NCI-H345 (cell line): ENCODE measurements at regions not wholly inside any gene's neighbourhood (a gene's known extent, or its start where the extent isn't known, plus 50 kb on each side); places are given as distances from the start of the nearest gene placed in this dataset.

Source experiments
- DNase-seq: peaks from one replicate; lab custom pipeline; 2025; lab: John Stamatoyannopoulos, UW

- no peak for DNase-seq
These were observed 702.8 kb downstream of the KCNJ2 start for GRCh38 chr17:70872103-70872502.

- DNase-seq = no peak
These were observed 706.5 kb downstream of the KCNJ2 start for GRCh38 chr17:70875729-70876310.

- no peak for DNase-seq
These were observed 709.5 kb downstream of the KCNJ2 start for GRCh38 chr17:70878879-70879278.

GRCh38 chr17:70879401-70879800 lies 710.1 kb downstream of the KCNJ2 start:
- DNase-seq = no peak

DNA sequence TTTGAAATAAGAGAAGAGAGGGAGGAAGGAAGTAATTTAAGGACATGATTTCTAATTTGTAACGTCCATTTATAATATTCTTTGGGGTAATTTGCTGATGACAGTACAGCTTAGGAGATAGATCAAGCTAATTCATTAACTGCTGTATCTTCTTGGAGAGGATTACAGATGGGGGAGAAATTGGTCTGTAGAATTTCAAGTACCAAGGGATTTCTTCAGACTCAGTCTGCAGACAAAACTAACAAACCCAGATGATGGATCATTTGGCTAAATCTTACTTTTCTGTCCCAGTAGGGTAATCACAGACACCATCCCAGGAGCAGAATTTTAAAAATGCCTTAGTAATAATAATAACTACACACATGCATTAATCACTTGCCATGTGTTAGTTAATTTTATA lies 711.8 kb downstream of the KCNJ2 start:
- no peak for DNase-seq

GRCh38 chr17:70882504-70882903 lies 713.2 kb downstream of the KCNJ2 start:
- no peak for DNase-seq

DNA sequence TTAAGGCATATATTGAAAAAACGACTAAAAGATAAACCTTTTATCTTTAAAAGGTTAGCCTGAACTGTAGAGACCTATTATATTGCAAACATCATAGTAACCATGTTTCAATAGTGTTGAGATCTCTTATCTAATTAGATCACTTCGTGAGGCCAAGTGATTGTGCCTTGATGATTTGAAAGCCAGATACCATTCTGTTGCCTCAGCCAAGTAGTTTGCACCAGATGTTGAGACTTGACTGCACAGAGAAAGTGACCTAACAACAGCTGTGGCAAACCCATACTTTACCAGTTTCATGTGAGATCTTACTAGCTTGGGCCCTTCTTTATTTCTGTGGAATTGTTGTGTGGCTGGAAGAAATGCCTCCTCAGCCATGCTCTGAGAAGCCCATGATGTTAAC lies 717.3 kb downstream of the KCNJ2 start:
- DNase-seq = no peak

- DNase-seq = no peak
These were observed 719.0 kb downstream of the KCNJ2 start for GRCh38 chr17:70888324-70888723.

DNA sequence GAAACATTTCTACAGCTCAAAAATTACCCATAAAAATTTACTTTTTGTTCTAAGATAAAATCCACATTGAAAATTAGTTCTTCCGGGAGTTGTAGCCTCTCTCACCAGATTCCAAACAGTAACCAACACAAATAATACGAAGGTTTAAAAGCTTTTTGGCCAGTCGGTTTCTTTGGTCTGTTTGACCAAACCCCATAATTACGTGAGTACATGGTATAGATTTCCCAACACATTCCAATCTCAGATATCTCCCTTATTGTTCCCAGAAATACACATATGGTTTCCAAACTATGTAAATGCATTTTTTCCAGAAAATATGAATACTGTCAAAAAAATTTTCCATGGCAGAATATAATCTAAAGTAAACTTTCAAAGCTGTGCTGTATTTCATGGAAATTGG lies 722.0 kb downstream of the KCNJ2 start:
- no peak for DNase-seq

GRCh38 chr17:70892527-70892926 lies 723.2 kb downstream of the KCNJ2 start:
- DNase-seq = no peak

DNA sequence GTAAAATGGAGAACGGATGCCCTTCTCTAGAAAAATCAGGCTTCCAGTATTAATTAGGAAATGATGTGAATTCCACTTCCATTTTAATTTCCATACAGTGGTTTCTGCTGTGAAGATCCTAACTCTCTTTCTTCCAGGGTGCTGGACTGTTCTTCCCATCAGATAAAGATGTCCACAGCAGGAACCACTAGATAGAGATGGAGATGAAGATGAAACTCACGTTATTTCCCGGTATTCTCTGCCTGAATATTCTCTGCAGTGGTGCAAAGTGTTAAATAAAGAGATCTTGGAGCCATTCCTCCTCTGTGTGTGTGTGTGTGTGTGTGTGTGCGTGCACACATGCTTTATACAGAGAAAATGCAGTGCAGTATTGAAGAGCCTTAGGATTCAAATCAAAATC lies 727.5 kb downstream of the KCNJ2 start:
- DNase-seq = no peak

- DNase-seq = no peak
These were observed 728.1 kb downstream of the KCNJ2 start for GRCh38 chr17:70897446-70897845.

- DNase-seq = no peak
These were observed 732.5 kb downstream of the KCNJ2 start for GRCh38 chr17:70901870-70902269.

DNA sequence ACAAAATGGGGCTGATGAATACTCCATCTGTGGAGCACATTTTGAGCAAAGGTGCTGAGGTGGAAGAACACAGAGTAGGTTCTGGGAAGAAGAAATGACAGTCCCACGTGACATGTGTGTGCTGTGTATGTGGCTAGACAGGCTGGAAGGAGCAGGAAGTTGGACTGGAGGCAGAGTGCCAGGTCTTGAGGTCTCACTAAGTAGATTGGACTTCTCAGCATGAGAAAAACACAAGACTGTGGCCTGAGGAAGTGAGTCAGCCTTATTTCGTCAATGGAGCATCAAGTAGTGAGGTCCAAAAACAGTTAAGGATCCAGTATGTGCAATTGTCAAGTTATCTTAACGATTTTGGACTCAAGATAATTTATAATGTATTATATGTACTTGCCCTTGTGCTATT lies 736.5 kb downstream of the KCNJ2 start:
- DNase-seq = no peak

- DNase-seq = no peak
These were observed 737.5 kb downstream of the KCNJ2 start for GRCh38 chr17:70906808-70907207.

DNA sequence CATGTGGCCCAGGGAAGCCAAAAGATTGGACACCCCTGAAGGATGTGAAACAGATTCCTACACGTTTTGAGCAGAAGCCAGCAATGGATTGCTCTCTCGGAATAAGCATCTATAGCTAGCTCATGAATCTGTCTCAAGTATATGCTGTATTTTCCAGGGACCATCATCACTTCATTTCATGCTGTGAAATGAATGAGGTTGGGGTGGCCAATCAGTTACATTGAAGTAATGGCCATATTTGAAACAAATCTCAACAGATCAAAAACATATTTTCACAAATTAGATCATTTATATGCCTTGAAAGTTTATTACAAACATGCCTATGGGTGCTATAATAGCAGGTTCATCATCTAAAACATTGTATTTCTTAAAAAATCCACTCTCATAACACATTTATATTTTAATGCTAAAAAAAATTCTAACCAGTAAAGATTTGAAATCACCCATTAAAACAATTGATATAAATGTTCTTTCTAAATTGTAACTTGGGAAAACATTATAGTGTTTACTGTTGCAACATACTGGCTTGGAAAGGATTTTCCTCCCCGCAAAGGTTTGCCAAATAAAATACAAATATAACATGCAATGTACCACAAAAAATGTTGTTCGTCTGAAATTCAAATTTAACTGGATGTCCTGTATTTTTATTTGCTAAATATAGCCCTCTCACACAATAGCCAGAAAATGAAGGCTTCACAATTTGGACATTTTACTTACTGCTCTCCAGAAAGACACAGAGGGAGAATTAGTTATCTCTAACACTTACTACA lies 743.6 kb downstream of the KCNJ2 start:
- DNase-seq = no peak

DNA sequence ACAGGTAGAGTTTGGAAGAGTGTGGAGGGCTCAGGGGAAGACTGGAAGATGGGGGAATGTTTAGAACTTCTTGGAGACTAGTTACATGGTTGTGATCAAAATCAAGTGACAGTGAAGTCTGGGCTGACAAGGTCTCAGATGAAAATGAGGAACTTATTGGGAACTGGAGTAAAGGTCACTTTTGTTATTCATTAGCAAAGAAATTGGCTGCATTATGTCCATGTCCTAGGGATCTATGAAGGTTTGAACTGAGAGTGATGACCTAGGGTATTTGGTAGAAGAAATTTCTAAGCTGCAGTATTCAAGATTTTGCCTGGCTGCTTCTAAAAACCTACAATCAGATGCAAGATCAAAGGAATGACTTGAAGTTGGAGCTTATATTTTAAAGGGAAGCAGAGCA lies 747.1 kb downstream of the KCNJ2 start:
- no peak for DNase-seq

- DNase-seq = no peak
These were observed 749.9 kb downstream of the KCNJ2 start for GRCh38 chr17:70919241-70919640.

GRCh38 chr17:70920416-70920815 lies 751.1 kb downstream of the KCNJ2 start:
- DNase-seq = no peak

DNA sequence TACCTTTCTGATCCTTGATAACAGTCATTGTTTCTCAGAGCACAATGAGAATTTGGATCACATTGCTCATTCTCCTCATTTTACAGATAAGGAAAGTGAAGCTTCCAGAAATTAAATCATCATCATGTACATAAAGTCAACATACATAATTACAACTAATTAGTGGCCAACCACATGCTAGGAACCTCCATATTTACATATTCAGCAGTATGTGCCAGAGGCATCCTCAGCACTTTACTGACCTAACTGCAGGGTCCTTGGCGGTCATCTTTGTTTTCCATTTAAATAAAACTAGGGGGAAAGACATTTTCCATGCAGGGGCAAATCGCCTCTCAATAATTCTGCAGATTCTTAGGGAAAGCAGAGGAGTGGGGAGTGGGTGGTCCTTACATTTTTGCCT lies 752.9 kb downstream of the KCNJ2 start:
- no peak for DNase-seq

DNA sequence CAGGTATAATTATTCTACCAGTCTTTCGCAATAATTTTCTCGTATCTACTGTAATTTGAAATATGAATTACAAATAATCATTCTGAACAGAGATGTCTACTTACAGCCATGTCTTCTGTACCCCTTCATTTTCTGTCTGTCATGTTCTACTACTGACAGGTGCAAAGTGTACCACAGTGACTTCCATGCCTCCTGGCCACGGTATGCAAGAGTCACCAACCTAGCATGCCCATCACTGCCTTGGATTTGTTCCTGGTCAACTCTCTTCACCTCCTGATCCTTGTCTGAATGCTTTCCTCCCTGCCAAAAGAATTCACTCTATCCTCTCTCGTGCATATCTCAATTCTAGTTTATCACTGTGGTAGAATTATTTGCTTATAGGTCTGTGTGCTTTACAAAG lies 755.4 kb downstream of the KCNJ2 start:
- DNase-seq = no peak

- no peak for DNase-seq
These were observed 759.9 kb downstream of the KCNJ2 start for GRCh38 chr17:70929226-70929625.

GRCh38 chr17:70934231-70934630 lies 764.9 kb downstream of the KCNJ2 start:
- DNase-seq = no peak

GRCh38 chr17:70934835-70935234 lies 765.5 kb downstream of the KCNJ2 start:
- no peak for DNase-seq
